ENCODE measurements at regions not wholly inside any gene's neighbourhood (a gene's known extent, or its start where the extent isn't known, plus 50 kb on each side); places are given as distances from the start of the nearest gene placed in this dataset.

- no peaks in the 10 kb centered on the region for H3K79me2 ChIP-seq (ENCODE audit: insufficient read depth, low read length)
- H2AFZ ChIP-seq (ENCODE audit: low read length) = no peak overlapping the region
- TF ChIP-seq, protein P1, sequence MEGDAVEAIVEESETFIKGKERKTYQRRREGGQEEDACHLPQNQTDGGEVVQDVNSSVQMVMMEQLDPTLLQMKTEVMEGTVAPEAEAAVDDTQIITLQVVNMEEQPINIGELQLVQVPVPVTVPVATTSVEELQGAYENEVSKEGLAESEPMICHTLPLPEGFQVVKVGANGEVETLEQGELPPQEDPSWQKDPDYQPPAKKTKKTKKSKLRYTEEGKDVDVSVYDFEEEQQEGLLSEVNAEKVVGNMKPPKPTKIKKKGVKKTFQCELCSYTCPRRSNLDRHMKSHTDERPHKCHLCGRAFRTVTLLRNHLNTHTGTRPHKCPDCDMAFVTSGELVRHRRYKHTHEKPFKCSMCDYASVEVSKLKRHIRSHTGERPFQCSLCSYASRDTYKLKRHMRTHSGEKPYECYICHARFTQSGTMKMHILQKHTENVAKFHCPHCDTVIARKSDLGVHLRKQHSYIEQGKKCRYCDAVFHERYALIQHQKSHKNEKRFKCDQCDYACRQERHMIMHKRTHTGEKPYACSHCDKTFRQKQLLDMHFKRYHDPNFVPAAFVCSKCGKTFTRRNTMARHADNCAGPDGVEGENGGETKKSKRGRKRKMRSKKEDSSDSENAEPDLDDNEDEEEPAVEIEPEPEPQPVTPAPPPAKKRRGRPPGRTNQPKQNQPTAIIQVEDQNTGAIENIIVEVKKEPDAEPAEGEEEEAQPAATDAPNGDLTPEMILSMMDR (IDR thresholded peaks at IDR 0.05; ENCODE audit: extremely low read depth, low read depth, low read length) = no peak
- H3K9me3 ChIP-seq (ENCODE audit: low read depth, low read length) = no peaks in the 10 kb centered on the region
- no peak overlapping the region for H3K4me2 ChIP-seq (ENCODE audit: insufficient read depth, low read length)
- peaks cover 2% of the 10 kb centered on the region for H4K20me1 ChIP-seq (ENCODE audit: insufficient read depth, low read length)
- no peak for DNase-seq (ENCODE audit: insufficient read length, low spot score, missing footprints)
- H3K36me3 ChIP-seq (ENCODE audit: insufficient read depth, low read length) = no peaks in the 10 kb centered on the region
- H3K27ac ChIP-seq (ENCODE audit: low read depth, low read length) = no peak overlapping the region
- no peak overlapping the region for H3K4me3 ChIP-seq (ENCODE audit: insufficient read depth, low read length)
- H3K27me3 ChIP-seq (ENCODE audit: insufficient read depth, low read length) = peaks cover 14% of the 10 kb centered on the region
- peaks cover 16% of the 10 kb centered on the region for H3K4me1 ChIP-seq (ENCODE audit: insufficient read depth, low read length)
Observed at GRCh38 chr5:142219146-142219545, 105.7 kb downstream of the SPRY4 start.

- Histone ChIP-seq H3K27ac (ENCODE audit: low read depth, low read length) (no peak overlapping the region), H3K4me3 (ENCODE audit: insufficient read depth, low read length) (no peak overlapping the region), H2AFZ (ENCODE audit: low read length) (no peak overlapping the region), H3K4me1 (ENCODE audit: insufficient read depth, low read length) (peaks cover 16% of the 10 kb centered on the region), H3K36me3 (ENCODE audit: insufficient read depth, low read length) (no peaks in the 10 kb centered on the region), H3K4me2 (ENCODE audit: insufficient read depth, low read length) (no peak overlapping the region), H3K27me3 (ENCODE audit: insufficient read depth, low read length) (peaks cover 15% of the 10 kb centered on the region), H3K9me3 (ENCODE audit: low read depth, low read length) (no peaks in the 10 kb centered on the region), H4K20me1 (ENCODE audit: insufficient read depth, low read length) (peaks cover 2% of the 10 kb centered on the region), H3K79me2 (ENCODE audit: insufficient read depth, low read length) (no peaks in the 10 kb centered on the region)
- TF ChIP-seq, protein P1 (IDR thresholded peaks at IDR 0.05; ENCODE audit: extremely low read depth, low read depth, low read length) = no peak
- DNase-seq (ENCODE audit: insufficient read length, low spot score, missing footprints) = no peak
Observed at GRCh38 chr5:142216931-142217330, 107.9 kb downstream of the SPRY4 start.

DNA sequence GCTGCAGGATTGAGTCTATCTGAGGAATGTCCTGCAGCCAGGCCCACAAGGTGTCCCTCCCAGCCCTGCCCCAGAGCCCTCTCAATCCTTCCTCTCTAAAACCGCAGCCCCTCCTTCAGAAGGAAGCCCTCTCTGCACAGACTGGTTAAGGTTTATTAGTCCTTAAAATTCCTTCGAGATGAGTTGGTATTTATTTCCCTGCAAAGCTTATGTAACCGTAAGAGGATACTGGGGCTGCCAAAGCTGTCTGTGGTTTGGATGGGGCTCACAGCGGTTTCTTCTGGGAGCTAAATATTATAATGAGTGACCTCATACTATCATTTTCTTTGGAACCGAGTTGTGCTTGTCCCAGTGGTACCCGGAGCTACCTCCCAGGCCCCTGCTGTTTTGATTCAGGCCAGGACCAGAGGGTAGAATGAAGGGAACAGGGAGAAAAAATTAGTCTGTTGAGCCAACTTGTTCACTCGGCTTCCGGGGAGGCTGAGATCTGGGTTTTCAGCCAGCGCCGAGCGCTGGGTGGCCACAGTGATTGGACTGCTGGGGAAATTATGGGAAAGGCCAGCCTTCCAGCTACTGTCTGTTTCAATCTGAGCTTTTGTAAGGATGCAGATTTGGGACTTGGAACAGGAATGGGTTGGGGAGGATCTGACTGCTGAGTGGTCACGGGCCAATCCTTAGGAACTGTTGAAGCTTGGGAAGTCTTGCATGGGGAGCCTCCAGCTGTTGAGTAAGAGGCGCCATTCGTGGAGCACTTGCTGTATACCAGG is 107.5 kb downstream of the NDFIP1 start:
- Histone ChIP-seq H3K4me1 (ENCODE audit: insufficient read depth, low read length) (peaks cover 16% of the 10 kb centered on the region), H3K36me3 (ENCODE audit: insufficient read depth, low read length) (no peaks in the 10 kb centered on the region), H3K27ac (ENCODE audit: low read depth, low read length) (peak overlapping the region; percentile 71), H3K79me2 (ENCODE audit: insufficient read depth, low read length) (no peaks in the 10 kb centered on the region), H3K4me3 (ENCODE audit: insufficient read depth, low read length) (peak overlapping the region; percentile 12), H3K9me3 (ENCODE audit: low read depth, low read length) (no peaks in the 10 kb centered on the region), H3K4me2 (ENCODE audit: insufficient read depth, low read length) (peak overlapping the region; percentile 40), H2AFZ (ENCODE audit: low read length) (peak overlapping the region; percentile 8), H4K20me1 (ENCODE audit: insufficient read depth, low read length) (peaks cover 2% of the 10 kb centered on the region), H3K27me3 (ENCODE audit: insufficient read depth, low read length) (peaks cover 11% of the 10 kb centered on the region)
- TF ChIP-seq, protein P1 (IDR thresholded peaks at IDR 0.05; ENCODE audit: extremely low read depth, low read depth, low read length) = no peak
- peak; percentile 95 for DNase-seq (ENCODE audit: insufficient read length, low spot score, missing footprints)

DNA sequence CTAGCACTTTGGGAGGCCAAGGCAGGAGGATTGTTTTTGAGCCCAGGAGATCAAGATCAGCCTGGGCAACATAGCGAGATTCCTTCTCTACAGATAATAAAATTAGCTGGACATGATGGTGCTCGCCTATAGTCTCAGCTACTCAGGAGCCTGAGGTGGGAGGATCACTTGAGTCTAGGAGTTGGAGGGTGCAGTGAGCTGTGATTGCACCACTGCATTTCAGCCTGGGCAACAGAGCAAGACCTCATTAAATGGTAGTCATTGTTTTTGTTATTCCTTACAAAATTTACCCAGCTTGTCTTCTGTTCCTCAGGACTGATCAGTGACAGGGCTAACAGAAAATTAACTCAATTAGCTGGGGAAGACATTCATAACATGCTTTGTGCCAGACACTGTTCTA is 104.5 kb downstream of the NDFIP1 start:
- Histone ChIP-seq H4K20me1 (ENCODE audit: insufficient read depth, low read length) (peaks cover 2% of the 10 kb centered on the region), H3K9me3 (ENCODE audit: low read depth, low read length) (no peaks in the 10 kb centered on the region), H3K36me3 (ENCODE audit: insufficient read depth, low read length) (no peaks in the 10 kb centered on the region), H3K27ac (ENCODE audit: low read depth, low read length) (no peak overlapping the region), H3K27me3 (ENCODE audit: insufficient read depth, low read length) (peaks cover 23% of the 10 kb centered on the region), H3K4me2 (ENCODE audit: insufficient read depth, low read length) (no peak overlapping the region), H3K79me2 (ENCODE audit: insufficient read depth, low read length) (no peaks in the 10 kb centered on the region), H3K4me3 (ENCODE audit: insufficient read depth, low read length) (no peak overlapping the region), H3K4me1 (ENCODE audit: insufficient read depth, low read length) (peaks cover 16% of the 10 kb centered on the region), H2AFZ (ENCODE audit: low read length) (no peak overlapping the region)
- TF ChIP-seq, protein P1 (IDR thresholded peaks at IDR 0.05; ENCODE audit: extremely low read depth, low read depth, low read length) = no peak
- DNase-seq (ENCODE audit: insufficient read length, low spot score, missing footprints) = no peak
